ENCODE measurements at regions not wholly inside any gene's neighbourhood (a gene's known extent, or its start where the extent isn't known, plus 50 kb on each side); places are given as distances from the start of the nearest gene placed in this dataset.
"Not testable (repeated sequence)": the region's sequence is repeated elsewhere in the genome, so short reads cannot be mapped to it uniquely, and the experiment has no call there.

DNA sequence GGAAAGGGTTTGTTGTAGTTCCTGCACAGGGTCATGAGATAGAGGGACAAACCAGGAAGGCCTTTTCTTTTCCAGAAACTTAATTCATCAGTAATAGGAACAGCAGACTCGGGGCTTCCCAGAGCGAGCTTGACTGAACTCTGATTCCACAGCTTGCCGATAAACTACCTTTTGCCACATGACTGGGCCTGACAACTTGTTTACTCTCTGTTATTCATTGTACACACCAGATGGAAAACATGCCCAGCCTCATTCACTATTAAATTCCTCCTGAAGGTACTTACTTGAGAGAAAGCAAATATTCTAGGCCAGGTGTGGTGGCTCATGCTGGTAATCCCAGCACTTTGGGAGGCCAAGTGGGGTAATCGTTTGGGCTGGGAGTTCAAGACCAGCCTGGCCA is 77.1 kb upstream of the FGFR2 start:
- no peaks in the 10 kb centered on the region for H3F3A ChIP-seq (ENCODE audit: insufficient read depth, low read length)
- no peak overlapping the region for H3K9ac ChIP-seq (ENCODE audit: low read length)
- no peaks in the 10 kb centered on the region for H3K79me2 ChIP-seq (ENCODE audit: low read length)
- H4K20me1 ChIP-seq (ENCODE audit: insufficient read depth, low read length) = no peaks in the 10 kb centered on the region
- no peak overlapping the region for H3K4me2 ChIP-seq (ENCODE audit: low read depth, low read length)
- H3K27me3 ChIP-seq (replicated peaks; ENCODE audit: insufficient read depth, low read length) = no peaks in the 10 kb centered on the region
- no peak overlapping the region for H3K27ac ChIP-seq (ENCODE audit: low read length)
- H3K4me1 ChIP-seq (ENCODE audit: low read length) = no peaks in the 10 kb centered on the region
- H2AFZ ChIP-seq (ENCODE audit: low read length) = no peak overlapping the region
- H3K9me2 ChIP-seq (replicated peaks; ENCODE audit: insufficient read depth, low read length) = no peaks in the 10 kb centered on the region
- TF ChIP-seq CTCF (IDR thresholded peaks at IDR 0.05; ENCODE audit: low read length) = no peak
- TF ChIP-seq EZH2 (optimal IDR thresholded peaks at IDR 0.05; ENCODE audit: low read depth, low read length) = no peak
- no peak for TF ChIP-seq EZH2phosphoT487 (IDR thresholded peaks at IDR 0.05; ENCODE audit: low read length)
- H3K4me3 ChIP-seq (ENCODE audit: low read length) = no peak overlapping the region
- H3K9me3 ChIP-seq (replicated peaks; ENCODE audit: insufficient read depth, low read length) = no peaks in the 10 kb centered on the region
- no peak for DNase-seq
- no peaks in the 10 kb centered on the region for H3K36me3 ChIP-seq (replicated peaks; ENCODE audit: insufficient read depth, low read length)

- Histone ChIP-seq H3K4me3 (ENCODE audit: low read length) (no peak overlapping the region), H3F3A (ENCODE audit: insufficient read depth, low read length) (no peaks in the 10 kb centered on the region), H2AFZ (ENCODE audit: low read length) (no peak overlapping the region), H4K20me1 (ENCODE audit: insufficient read depth, low read length) (no peaks in the 10 kb centered on the region), H3K9ac (ENCODE audit: low read length) (no peak overlapping the region), H3K79me2 (ENCODE audit: low read length) (no peaks in the 10 kb centered on the region), H3K27me3 (replicated peaks; ENCODE audit: insufficient read depth, low read length) (no peaks in the 10 kb centered on the region), H3K9me2 (replicated peaks; ENCODE audit: insufficient read depth, low read length) (no peaks in the 10 kb centered on the region), H3K4me1 (ENCODE audit: low read length) (no peaks in the 10 kb centered on the region), H3K9me3 (replicated peaks; ENCODE audit: insufficient read depth, low read length) (no peaks in the 10 kb centered on the region), H3K36me3 (replicated peaks; ENCODE audit: insufficient read depth, low read length) (no peaks in the 10 kb centered on the region), H3K4me2 (ENCODE audit: low read depth, low read length) (no peak overlapping the region), H3K27ac (ENCODE audit: low read length) (no peak overlapping the region)
- TF ChIP-seq EZH2 (optimal IDR thresholded peaks at IDR 0.05; ENCODE audit: low read depth, low read length) (no peak), EZH2phosphoT487 (IDR thresholded peaks at IDR 0.05; ENCODE audit: low read length) (no peak), CTCF (IDR thresholded peaks at IDR 0.05; ENCODE audit: low read length) (no peak)
- DNase-seq = no peak
These were observed 76.6 kb upstream of the FGFR2 start for GRCh38 chr10:121674885-121675284.

GRCh38 chr10:121672733-121673132 is 74.5 kb upstream of the FGFR2 start:
- Histone ChIP-seq H3K4me3 (ENCODE audit: low read length) (no peak overlapping the region), H3K9me2 (replicated peaks; ENCODE audit: insufficient read depth, low read length) (no peaks in the 10 kb centered on the region), H2AFZ (ENCODE audit: low read length) (no peak overlapping the region), H3K27me3 (replicated peaks; ENCODE audit: insufficient read depth, low read length) (no peaks in the 10 kb centered on the region), H3F3A (ENCODE audit: insufficient read depth, low read length) (no peaks in the 10 kb centered on the region), H3K4me1 (ENCODE audit: low read length) (no peaks in the 10 kb centered on the region), H3K4me2 (ENCODE audit: low read depth, low read length) (no peak overlapping the region), H3K9me3 (replicated peaks; ENCODE audit: insufficient read depth, low read length) (no peaks in the 10 kb centered on the region), H3K27ac (ENCODE audit: low read length) (no peak overlapping the region), H4K20me1 (ENCODE audit: insufficient read depth, low read length) (no peaks in the 10 kb centered on the region), H3K9ac (ENCODE audit: low read length) (no peak overlapping the region), H3K36me3 (replicated peaks; ENCODE audit: insufficient read depth, low read length) (no peaks in the 10 kb centered on the region), H3K79me2 (ENCODE audit: low read length) (no peaks in the 10 kb centered on the region)
- DNase-seq = no peak
- TF ChIP-seq CTCF (IDR thresholded peaks at IDR 0.05; ENCODE audit: low read length) = no peak
- no peak for TF ChIP-seq EZH2phosphoT487 (IDR thresholded peaks at IDR 0.05; ENCODE audit: low read length)
- no peak for TF ChIP-seq EZH2 (optimal IDR thresholded peaks at IDR 0.05; ENCODE audit: low read depth, low read length)

GRCh38 chr10:121669840-121670239 is 71.6 kb upstream of the FGFR2 start:
- H2AFZ ChIP-seq (ENCODE audit: low read length); H3K9me3 ChIP-seq (replicated peaks; ENCODE audit: insufficient read depth, low read length); DNase-seq; H3K9ac ChIP-seq (ENCODE audit: low read length); H3K27ac ChIP-seq (ENCODE audit: low read length); H4K20me1 ChIP-seq (ENCODE audit: insufficient read depth, low read length); H3K4me3 ChIP-seq (ENCODE audit: low read length); H3K27me3 ChIP-seq (replicated peaks; ENCODE audit: insufficient read depth, low read length); H3K79me2 ChIP-seq (ENCODE audit: low read length); H3F3A ChIP-seq (ENCODE audit: insufficient read depth, low read length); H3K4me1 ChIP-seq (ENCODE audit: low read length); H3K9me2 ChIP-seq (replicated peaks; ENCODE audit: insufficient read depth, low read length); H3K36me3 ChIP-seq (replicated peaks; ENCODE audit: insufficient read depth, low read length); H3K4me2 ChIP-seq (ENCODE audit: low read depth, low read length): not testable (repeated sequence)
